Astrocyte (in vitro differentiated cells and primary cell): ENCODE measurements at regions not wholly inside any gene's neighbourhood (a gene's known extent, or its start where the extent isn't known, plus 50 kb on each side); places are given as distances from the start of the nearest gene placed in this dataset.
A peak's percentile ranks its signal among the peaks of the same experiment; 100 is the strongest.

Experiments used
- DNase-seq: peaks from one replicate; pipeline ENCODE4 v3.0.0-alpha.2; 2010; ENCODE audit warnings: low read depth
- FAIRE-seq: peaks from 2 replicates; lab custom pipeline; 2011; peaks lifted over from hg19 to GRCh38; lab: Jason Lieb, UNC
- H2AFZ ChIP-seq: 2 replicates; pipeline ENCODE4 v1.6.0; 2012; ENCODE audit warnings: low read depth, low read length, inconsistent platforms
- H3K27ac ChIP-seq: 2 replicates; pipeline ENCODE4 v1.5.1; 2011; ENCODE audit warnings: low read depth, low read length, inconsistent platforms
- H3K27me3 ChIP-seq: 2 replicates; pipeline ENCODE4 v1.6.0; 2011; ENCODE audit warnings: low read length, inconsistent platforms; ENCODE audit not compliant: insufficient read depth
- H3K36me3 ChIP-seq: 2 replicates; pipeline ENCODE4 v1.5.1; 2011; ENCODE audit warnings: low read length, inconsistent platforms; ENCODE audit not compliant: insufficient read depth
- H3K4me1 ChIP-seq: 2 replicates; pipeline ENCODE4 v1.5.1; 2011; ENCODE audit warnings: low read length, inconsistent platforms; ENCODE audit not compliant: insufficient read depth
- H3K4me2 ChIP-seq: 2 replicates; pipeline ENCODE4 v1.6.0; 2012; ENCODE audit warnings: low read length, inconsistent platforms
- H3K4me3 ChIP-seq: 2 replicates; pipeline ENCODE4 v1.5.1; 2011; ENCODE audit warnings: low read depth, mild to moderate bottlenecking, low read length, inconsistent platforms; ENCODE audit not compliant: insufficient read depth
- H3K79me2 ChIP-seq: 2 replicates; pipeline ENCODE4 v1.6.0; 2012; ENCODE audit warnings: mild to moderate bottlenecking, low read length, inconsistent platforms; ENCODE audit not compliant: insufficient read depth
- H3K9ac ChIP-seq: 2 replicates; pipeline ENCODE4 v1.6.0; 2012; ENCODE audit warnings: mild to moderate bottlenecking, low read length, inconsistent platforms
- H3K9me3 ChIP-seq: 2 replicates; pipeline ENCODE4 v1.5.1; 2012; ENCODE audit warnings: low read depth, mild to moderate bottlenecking, low read length, inconsistent platforms; ENCODE audit not compliant: insufficient read depth
- H4K20me1 ChIP-seq: 2 replicates; pipeline ENCODE4 v1.6.0; 2012; ENCODE audit warnings: low read length, inconsistent platforms; ENCODE audit not compliant: insufficient read depth
- H3K27ac Mint-ChIP-seq: one replicate; pipeline ENCODE4 v1.8.0; 2021; ENCODE audit warnings: mild to moderate bottlenecking, mixed read lengths; ENCODE audit not compliant: unreplicated experiment
- H3K27me3 Mint-ChIP-seq: one replicate; pipeline ENCODE4 v1.8.0; 2021; ENCODE audit warnings: low read depth, mixed read lengths; ENCODE audit not compliant: unreplicated experiment
- H3K36me3 Mint-ChIP-seq: one replicate; pipeline ENCODE4 v1.8.0; 2021; ENCODE audit warnings: low read depth, mixed read lengths; ENCODE audit not compliant: unreplicated experiment
- H3K4me1 Mint-ChIP-seq: one replicate; pipeline ENCODE4 v1.8.0; 2021; ENCODE audit warnings: low read depth, mixed read lengths; ENCODE audit not compliant: unreplicated experiment
- H3K4me3 Mint-ChIP-seq: one replicate; pipeline ENCODE4 v1.8.0; 2021; ENCODE audit warnings: mild to moderate bottlenecking, moderate library complexity, mixed read lengths; ENCODE audit not compliant: unreplicated experiment
- H3K9me3 Mint-ChIP-seq: one replicate; pipeline ENCODE4 v1.8.0; 2021; ENCODE audit warnings: mild to moderate bottlenecking, mixed read lengths; ENCODE audit not compliant: unreplicated experiment
- CTCF ChIP-seq: IDR thresholded peaks from 2 replicates; pipeline ENCODE4 v1.5.1; 2011; ENCODE audit warnings: low read depth, mild to moderate bottlenecking, inconsistent platforms, low read length, moderate library complexity; ENCODE audit not compliant: insufficient read depth
- EZH2 ChIP-seq: IDR thresholded peaks from 2 replicates; pipeline ENCODE4 v1.6.1; 2012; ENCODE audit warnings: mild to moderate bottlenecking, low read length, inconsistent platforms; ENCODE audit not compliant: insufficient read depth

- Mint-ChIP-seq H3K4me3 (no peak overlapping the region), H3K9me3 (no peaks in the 10 kb centered on the region), H3K27ac (no peak overlapping the region), H3K4me1 (peaks cover 2% of the 10 kb centered on the region), H3K27me3 (peaks cover 34% of the 10 kb centered on the region), H3K36me3 (peaks cover 2% of the 10 kb centered on the region)
- Histone ChIP-seq H3K27me3 (peaks cover 7% of the 10 kb centered on the region), H3K4me2 (no peak overlapping the region), H3K4me3 (no peak overlapping the region), H2AFZ (no peak overlapping the region), H3K27ac (no peak overlapping the region), H3K9me3 (no peaks in the 10 kb centered on the region), H3K4me1 (no peaks in the 10 kb centered on the region), H3K36me3 (no peaks in the 10 kb centered on the region), H3K79me2 (no peaks in the 10 kb centered on the region), H4K20me1 (no peaks in the 10 kb centered on the region), H3K9ac (no peak overlapping the region)
- no peak for FAIRE-seq
- DNase-seq: no peak
- TF ChIP-seq CTCF (no peak), EZH2 (no peak)
Observed at GRCh38 chr7:142487124-142487523, 229.3 kb upstream of the PRSS58 start.

DNA sequence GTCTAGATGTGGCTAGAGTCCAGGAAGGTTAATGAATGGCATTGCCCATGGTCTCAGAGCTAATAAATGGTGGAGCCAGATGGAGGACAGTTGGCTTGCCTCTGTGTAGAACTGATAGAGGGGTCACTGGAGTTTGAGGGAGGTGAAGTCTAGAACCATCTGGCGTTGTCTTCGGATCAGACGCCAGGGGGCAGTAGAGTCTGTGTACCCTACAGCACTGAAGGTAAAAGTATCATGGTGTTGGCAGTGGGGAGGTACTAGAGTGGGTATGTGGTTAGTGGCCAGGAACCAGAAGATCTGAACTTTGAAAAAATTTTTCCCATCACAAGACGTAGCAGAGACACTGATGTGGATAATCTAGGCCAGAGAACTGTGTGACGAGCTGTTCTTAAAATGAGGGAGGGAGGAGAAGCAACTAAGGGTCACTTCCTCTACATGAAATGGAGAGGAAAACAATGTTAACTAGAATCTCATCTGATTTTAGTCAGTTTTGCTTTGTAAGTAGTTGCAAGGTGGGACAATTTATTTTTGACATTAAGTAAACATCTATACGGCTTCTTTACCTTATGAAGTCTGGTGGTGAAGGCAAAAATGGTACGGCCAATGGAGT, 227.9 kb upstream of the PRSS58 start:
- no peaks in the 10 kb centered on the region for H3K36me3 Mint-ChIP-seq
- no peak for TF ChIP-seq EZH2
- peak; percentile 30 for TF ChIP-seq CTCF

DNA sequence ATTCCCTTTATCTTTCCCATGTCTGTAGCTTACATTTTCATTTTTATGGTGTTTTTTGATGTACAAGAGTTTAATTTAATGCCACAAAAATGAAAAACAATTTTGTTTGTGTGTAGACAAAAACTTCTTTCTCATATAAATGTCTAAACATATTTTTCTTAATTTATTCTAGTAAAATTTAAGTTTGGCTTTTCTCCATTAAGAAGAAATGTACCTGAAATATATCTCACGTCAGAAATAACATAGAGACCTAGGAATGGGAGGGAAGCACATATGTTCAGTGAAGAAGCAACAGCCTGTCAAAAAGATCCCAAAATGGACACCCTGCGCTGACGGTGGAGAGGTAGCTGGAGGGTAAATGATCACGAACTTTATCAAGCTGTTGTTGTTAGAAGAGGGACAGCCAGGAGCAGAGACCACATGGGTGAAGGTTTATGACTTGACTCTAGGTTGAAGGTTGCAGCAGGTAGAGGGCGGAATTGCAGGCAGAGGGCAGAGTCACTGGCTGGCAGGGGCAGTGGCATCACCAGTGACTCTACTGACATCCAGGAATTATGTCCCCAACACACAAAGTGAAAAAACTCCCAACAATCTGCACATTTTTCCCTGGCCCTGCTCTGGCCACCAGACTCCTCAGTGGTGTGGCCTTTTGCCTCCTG, 225.9 kb upstream of the PRSS58 start:
- H3K36me3 ChIP-seq: no peaks in the 10 kb centered on the region
- Mint-ChIP-seq H3K4me3 (no peak overlapping the region), H3K27ac (no peak overlapping the region), H3K27me3 (peaks cover 11% of the 10 kb centered on the region), H3K9me3 (no peaks in the 10 kb centered on the region), H3K36me3 (no peaks in the 10 kb centered on the region), H3K4me1 (peaks cover 2% of the 10 kb centered on the region)
- no peak overlapping the region for H3K9ac ChIP-seq
- no peak overlapping the region for H3K4me2 ChIP-seq
- H3K4me3 ChIP-seq: no peak overlapping the region
- no peaks in the 10 kb centered on the region for H3K79me2 ChIP-seq
- no peaks in the 10 kb centered on the region for H3K9me3 ChIP-seq
- H3K27me3 ChIP-seq: peaks cover 5% of the 10 kb centered on the region
- H3K4me1 ChIP-seq: no peaks in the 10 kb centered on the region
- no peak for FAIRE-seq
- no peak for DNase-seq
- no peak overlapping the region for H2AFZ ChIP-seq
- TF ChIP-seq EZH2 (no peak), CTCF (no peak)
- H4K20me1 ChIP-seq: no peaks in the 10 kb centered on the region
- no peak overlapping the region for H3K27ac ChIP-seq

More for the DNA sequence above, 227.9 kb upstream of the PRSS58 start:
- H3K4me3 Mint-ChIP-seq: no peak overlapping the region
- Histone ChIP-seq H4K20me1 (no peaks in the 10 kb centered on the region), H3K27me3 (peaks cover 7% of the 10 kb centered on the region), H3K4me3 (no peak overlapping the region), H3K9me3 (no peaks in the 10 kb centered on the region), H3K36me3 (no peaks in the 10 kb centered on the region), H3K27ac (no peak overlapping the region), H3K9ac (no peak overlapping the region), H3K4me1 (no peaks in the 10 kb centered on the region), H3K79me2 (no peaks in the 10 kb centered on the region), H2AFZ (no peak overlapping the region), H3K4me2 (no peak overlapping the region)
- peaks cover 23% of the 10 kb centered on the region for H3K27me3 Mint-ChIP-seq
- FAIRE-seq (no peak), DNase-seq (no peak)
- peaks cover 2% of the 10 kb centered on the region for H3K4me1 Mint-ChIP-seq
- H3K27ac Mint-ChIP-seq: no peak overlapping the region
- H3K9me3 Mint-ChIP-seq: no peaks in the 10 kb centered on the region
